Stimulated activated CD8-positive, alpha-beta memory T cell treated with anti-CD3 and anti-CD28 coated beads, Interleukin-12 subunit alpha, Interleukin-12 subunit beta, amount 100 ng/mL, for 4 hours (primary cell): ENCODE measurements at regions not wholly inside any gene's neighbourhood (a gene's known extent, or its start where the extent isn't known, plus 50 kb on each side); places are given as distances from the start of the nearest gene placed in this dataset.

Experiments used
- DNase-seq: peaks from one replicate; pipeline ENCODE4 v3.0.0-alpha.2; 2020; ENCODE audit warnings: low read depth

- DNase-seq, result no peak
Observed at GRCh38 chr5:56513141-56513540, 280.0 kb upstream of the ANKRD55 start.

GRCh38 chr5:56512313-56512996 lies 279.3 kb upstream of the ANKRD55 start:
- no peak for DNase-seq

DNA sequence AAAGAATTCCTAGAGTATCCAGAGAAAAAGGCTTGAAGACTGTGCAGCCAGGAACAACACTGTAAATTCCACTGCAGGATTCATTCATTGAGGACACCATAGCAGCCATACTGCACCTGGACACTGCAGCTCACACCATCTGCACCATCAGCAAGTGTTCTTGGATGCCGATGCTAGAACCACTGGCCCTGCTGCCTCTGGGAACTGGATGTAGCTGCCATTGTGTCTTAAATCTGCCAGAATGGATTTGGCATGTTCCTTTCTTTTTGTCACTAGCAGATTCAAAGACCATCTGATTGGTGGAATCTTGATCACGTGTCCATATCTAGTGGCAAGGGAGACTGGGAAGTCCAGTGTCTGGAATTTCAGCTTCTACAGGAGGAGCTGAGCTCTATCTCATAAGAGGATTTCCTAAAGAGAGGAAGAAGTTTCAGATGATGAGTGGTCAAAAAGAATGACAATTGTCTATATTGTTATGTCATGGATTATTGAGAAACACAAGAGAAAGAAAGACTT lies 278.3 kb upstream of the ANKRD55 start:
- DNase-seq, result no peak

DNA sequence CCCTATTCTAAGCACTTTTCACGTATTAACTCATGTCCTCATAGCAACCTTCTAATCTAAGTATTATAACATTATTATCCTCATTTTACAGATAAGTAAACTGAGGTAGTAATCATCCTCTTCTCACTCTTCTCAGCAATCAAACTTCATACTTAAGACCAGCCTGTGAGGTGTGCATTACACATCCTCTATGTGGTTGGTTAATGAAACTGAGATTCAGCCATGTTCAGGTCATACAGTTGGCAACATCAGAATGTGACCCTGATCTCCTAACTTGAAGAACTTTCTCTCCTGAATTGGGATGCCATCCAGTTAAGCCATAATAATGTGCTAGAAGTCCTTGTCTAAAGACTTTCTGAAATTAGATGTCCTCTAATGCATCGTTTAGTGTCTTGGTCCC lies 275.1 kb upstream of the ANKRD55 start:
- no peak for DNase-seq

DNA sequence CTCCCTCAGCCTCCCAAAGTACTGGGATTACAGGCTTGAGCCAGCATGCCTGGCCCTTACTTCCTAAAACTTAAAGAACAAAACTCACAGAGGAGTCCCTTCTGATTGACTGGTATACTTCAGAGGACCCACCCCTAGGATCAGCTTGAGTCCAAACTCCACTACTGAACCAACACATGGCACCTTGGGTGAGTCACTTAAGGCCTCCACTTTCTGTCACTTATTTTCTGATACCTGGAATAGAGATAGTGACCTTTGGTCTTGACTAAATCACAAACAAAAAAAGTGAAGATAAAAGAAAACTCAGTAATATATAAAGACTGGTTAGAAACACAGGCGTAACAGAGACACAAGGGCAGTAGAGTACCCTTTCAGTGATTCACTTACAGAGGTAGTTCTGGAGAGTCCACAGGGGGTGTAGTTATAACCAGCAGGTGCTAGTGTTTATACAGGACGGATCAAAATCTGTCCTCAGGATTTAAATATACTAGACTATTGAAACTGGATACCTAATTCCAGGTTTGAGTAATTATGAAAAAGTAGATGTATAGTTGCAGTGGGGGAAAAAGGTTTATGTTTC lies 274.3 kb upstream of the ANKRD55 start:
- DNase-seq, result no peak

DNA sequence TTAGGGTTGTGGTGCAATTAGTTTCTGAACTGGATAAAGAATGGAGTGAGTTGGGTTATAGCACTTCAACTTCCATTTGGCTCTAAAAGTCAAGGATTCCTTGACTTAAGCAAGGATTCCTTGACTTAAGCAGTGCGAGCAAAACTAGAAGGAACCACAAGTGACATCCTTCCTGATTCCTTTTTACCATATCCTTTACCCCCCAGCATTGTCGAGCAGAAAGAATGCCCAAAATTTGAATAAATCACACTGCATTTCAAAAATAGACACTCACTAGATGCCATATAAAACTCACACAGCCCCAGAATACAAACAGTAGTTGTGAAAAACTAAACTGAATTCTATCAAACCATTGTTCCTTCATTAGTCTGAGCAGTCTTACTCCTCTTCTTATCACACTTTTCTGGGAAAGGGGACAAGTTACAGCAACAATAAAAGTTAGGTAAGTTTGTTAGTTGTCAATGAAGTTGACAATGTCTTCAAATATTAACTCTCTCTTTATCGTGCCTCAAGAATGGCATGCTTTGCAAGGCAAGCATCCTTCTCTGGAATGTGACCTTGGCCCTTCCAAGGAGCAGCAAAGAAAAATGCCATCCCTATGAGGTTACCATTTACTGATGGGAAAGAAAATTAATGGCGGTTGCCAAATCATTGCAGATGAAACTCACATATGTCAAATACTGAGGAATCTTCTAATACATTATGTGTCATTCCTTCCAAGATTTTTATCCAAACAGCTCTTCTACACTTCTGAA lies 273.3 kb upstream of the ANKRD55 start:
- DNase-seq, result no peak

DNA sequence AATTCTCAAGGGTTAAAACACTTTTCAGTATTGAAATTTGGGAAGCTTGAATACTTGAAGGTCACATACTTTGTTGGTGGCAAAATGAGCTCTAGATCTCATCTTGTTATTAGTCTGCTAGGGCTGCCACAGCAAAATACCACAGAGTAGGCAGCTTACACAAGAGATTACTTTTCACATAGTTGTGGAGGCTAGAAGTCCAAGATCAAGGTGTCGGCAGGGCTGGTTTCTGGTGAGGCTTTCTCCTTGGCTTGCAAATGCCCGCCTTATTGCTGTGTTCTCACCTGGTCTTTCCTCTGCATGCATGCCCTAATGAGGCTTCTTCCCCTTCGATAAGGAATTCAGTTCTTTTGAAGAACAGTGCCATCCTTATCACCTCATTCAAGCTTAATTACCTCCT lies 270.8 kb upstream of the ANKRD55 start:
- no peak for DNase-seq

DNA sequence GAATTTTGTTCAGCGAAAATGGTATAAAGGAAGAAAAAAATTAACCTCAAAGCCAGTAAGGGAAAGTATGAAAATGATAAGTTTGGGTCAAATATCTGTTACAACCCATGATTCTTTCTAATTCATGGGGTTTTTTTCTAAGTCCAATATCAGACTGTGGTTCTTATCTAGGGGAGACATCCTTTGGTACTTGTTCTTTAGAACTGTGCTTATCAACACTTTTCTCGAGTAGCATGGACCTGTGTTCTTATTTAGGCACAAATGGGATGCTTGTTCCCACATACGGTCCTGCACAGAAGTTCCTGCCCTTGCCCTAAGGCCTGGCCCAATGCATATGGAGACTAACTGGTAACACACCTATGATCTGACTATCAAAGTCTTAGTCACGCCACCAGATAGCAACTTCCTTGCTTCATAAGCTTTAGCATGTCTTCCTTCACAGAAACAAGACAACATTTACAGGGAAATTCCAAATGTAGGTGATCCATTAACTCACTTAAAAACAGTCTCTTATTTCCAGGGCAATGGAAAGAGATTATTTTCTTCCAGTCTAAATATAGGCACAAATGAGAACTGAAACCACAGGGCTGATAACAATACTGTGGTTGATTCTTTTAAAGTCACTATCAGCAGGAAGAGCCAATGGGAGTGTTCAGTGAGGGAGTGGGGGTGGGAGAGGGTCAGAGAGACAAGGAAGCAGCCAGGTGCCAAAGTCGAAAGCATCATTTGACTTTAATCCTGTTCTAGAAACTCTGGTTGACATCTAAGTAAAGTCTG lies 268.8 kb upstream of the ANKRD55 start:
- DNase-seq, result no peak

DNA sequence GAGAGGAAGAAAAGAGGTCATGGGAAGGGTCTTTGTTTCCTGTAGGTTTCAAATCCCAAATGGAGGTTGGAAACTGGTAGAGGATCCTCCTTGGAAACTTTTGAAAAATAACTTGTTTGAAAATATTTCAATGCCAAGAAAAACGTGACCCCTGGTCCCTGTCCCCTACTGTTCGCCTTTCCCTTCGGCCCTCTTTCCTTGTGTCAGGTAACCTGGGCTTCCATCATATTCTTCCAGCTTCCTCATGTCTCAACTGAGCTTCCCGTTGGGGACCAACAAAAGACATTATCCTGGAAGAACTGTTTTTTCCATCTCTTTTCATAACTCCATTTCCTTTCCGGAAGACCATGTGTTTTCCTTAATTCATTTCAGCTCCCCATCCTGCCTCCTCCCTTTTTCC lies 266.8 kb upstream of the ANKRD55 start:
- no peak for DNase-seq

DNA sequence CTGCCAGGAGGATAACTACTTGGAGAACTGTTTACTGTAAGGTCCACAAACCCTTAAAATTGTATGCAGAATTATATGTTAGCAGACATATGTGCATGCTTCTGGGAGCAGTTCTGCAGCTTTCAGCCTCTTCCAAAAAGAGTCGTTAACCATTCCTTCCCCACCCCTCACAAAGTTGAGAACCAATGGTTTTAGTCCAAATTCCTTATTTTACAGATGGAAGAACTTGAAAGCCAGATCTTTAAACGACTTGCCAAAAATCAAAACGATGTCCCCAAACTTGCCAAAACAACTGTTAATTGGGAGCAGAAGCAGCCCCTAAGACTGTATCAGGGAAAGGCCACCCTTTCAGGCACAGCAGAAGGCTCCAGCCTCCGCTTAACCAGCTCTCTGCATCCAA lies 266.4 kb upstream of the ANKRD55 start:
- DNase-seq, result no peak

DNA sequence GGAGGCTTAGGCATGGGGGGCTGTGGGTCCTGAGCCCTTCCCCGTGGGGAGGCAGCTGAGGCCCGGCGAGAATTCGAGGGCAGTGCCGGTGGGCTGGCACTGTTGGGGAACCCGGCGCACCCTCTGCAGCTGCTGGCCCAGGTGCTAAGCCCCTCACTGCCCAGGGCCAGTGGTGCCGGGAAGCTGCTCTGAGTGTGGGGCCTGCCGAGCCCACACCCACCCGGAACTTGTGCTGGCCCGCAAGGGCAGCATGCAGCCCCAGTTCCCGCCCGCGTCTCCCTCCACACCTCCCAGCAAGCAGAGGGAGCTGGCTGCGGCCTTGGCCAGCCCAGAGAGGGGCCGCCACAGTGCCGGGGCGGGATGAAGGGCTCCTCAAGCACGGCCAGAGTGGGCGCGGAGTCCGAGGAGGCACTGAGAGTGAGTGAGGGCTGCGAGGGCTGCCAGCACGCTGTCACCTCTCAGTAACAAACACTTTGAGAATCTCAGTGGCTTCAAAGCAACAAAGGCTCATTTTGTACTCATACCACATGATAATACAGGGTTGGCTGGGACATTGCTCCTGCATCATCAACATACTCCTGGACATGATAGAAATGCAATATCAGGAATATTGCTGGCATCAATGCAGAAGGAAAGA lies 265.7 kb upstream of the ANKRD55 start:
- DNase-seq, result no peak

DNA sequence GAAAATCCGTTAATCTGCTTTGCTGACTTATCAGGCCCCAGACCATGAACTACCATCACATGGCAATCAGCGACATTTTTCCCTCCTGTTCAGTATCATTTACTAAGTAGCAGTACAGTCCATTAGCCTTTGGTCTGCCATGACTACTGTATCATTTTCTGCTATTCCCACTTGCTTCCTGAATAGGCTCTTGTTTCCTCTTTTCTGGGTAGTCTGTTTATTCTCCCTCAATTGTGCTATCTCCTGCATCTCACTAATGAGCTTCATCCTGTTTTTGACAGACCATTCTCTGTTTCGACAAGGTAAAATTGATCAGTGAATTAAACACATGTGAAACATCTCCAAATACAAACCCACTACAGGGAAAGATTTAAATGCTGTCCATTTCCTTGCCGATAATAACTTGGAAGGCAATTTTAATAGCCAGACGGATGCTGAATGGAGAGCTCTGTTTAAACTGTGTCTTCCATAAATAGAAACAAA lies 263.5 kb upstream of the ANKRD55 start:
- DNase-seq, result no peak

GRCh38 chr5:56494300-56494731 lies 261.2 kb upstream of the ANKRD55 start:
- DNase-seq, result no peak

- no peak for DNase-seq
Observed at GRCh38 chr5:56493766-56494165, 260.6 kb upstream of the ANKRD55 start.

DNA sequence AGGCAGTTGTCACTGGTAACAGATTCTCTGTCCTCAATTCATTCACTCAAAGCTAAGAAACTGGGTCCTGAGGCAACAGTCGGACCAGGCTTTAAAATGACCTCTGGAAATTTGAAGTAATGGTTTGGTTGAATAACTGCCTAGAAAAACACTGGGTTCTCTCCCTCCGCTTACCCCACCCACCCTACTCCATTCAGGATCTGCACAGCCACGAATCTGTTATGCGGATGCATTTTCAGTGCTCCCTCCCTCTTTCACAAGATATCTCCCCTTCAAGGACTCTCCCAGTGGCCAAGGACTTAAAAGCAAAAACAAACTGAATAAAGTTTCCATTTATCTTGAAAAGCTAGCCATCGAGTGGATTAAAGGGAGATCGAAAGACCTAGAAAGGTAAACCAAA lies 260.2 kb upstream of the ANKRD55 start:
- DNase-seq, result no peak

DNA sequence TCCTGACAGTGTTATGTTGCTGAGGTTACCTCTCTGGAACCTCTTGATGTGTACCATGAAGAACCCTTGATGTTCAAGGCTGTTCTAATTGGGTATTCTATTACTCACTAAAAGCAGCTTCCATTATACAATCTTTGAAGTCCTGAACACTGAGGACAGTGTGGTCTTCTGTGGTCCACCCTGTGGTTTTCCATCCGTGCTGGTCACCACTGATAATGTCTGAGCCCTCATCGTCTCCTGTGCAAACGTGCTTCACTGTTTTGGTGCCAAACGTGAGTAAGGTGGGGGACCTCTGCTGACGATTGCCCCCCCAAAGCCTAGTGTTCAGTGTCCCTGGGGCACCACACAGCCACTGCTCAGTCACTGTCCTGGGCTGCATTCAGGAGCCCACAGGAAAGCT lies 259.7 kb upstream of the ANKRD55 start:
- DNase-seq, result no peak

DNA sequence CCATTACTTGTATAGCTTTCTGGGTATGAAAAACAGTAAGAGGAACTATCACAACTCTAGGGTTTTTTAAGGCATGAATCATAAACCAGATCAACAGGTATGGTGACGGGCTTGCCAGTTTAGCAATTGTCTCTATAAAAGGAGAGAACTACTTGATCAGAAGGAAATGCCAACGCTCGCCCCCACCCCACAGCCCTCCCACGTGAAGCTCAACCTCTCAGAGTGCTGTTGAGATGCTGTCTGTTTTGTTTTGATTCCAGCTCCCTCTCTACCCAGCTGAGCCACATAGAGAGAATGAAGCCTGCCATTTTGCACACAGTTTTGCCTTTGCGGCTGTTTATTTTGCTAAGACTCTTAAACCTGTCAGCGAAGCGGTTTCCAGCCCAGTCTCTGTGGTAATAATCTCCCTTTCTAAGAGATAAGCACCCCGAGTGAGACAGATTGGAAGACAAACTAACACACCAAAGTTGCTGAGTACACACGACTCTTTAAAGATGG lies 257.9 kb upstream of the ANKRD55 start:
- peak; percentile 10 for DNase-seq

GRCh38 chr5:56489272-56489671 lies 256.1 kb upstream of the ANKRD55 start:
- no peak for DNase-seq

DNA sequence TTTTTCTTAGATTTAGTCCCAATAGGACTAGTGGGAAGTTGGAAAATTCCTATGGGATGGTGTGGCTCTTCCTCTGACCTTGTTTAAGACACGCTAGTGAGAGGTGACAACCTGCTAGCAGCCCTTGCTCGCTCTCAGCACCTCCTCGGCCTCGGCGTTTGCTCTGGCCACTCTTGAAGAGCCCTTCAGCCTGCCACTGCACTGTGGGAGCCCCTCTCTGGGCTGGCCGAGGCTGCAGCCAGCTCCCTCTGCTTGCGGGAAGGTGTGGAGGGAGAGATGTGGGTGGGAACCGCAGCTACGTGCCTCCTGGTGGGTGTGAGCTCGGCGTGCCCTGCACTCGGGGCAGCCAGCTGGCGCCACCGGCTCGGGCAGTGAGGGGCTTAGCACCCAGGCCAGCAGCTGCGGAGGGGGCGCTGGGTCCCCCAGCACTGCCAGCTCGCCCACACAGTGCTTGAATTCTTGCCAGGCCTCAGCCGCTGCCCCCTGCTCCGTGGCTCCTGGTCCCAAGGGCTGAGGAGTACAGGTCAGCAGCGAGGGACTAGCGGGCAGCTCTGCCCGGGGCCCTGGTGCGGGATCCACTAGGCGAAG lies 254.5 kb upstream of the ANKRD55 start:
- no peak for DNase-seq

DNA sequence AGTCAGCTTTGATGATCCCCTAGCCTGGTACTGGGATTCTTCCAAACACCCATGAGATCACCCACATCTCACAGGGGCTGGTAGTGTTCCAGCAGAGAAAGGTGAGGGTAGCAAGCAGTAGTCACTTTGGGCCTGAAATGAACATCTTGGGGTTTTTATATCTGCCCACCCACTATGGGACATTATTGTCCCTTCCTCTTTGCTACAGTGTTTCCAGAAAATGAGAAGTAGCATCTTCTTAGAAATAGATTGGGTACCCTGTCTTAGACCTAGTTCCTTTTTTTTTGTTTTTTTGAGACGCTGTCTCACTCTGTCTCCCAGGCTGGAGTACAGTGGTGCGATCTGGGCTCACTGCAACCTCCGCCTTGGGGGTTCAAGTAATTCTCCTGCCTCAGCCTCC lies 249.2 kb upstream of the ANKRD55 start:
- DNase-seq, result no peak
